NCI-H2029 treated with DMSO at 0.1 percent for 48 hours (cell line): ENCODE measurements at regions not wholly inside any gene's neighbourhood (a gene's known extent, or its start where the extent isn't known, plus 50 kb on each side); places are given as distances from the start of the nearest gene placed in this dataset.

Experiments
- DNase-seq: peaks from one replicate; lab custom pipeline; 2025; lab: John Stamatoyannopoulos, UW

DNA sequence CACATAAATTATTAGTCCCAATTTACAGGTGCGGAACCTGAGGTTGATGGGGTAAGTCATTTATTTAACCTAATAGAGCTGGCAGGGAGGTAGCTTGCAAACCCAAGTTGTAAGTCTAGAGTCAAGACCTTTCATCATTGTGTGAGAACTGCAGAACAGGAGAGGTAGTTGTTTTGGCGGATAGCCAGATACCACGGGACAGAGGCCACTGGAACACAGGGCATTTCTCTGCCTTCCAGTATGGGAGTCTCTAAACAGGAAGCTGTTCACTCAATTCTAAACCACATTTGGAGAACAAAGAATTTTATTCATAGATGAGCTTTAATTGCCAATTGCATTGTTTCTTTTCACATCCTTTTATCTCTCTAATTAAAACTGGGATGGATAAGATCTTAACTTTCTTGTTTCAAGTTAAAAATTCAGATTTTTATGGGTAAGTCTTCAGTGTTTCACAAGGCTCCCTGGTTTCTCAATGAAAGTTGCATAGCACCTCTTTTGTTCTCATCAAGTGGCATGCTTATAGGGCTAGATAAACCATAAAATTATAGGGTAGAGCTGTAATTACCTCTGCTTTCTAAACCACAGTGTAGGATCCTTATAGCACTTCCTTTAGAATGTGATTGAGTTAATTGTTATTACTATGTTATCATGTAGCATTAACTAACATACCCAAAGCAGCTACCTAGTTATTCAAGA is 489.0 kb downstream of the GATA3 start:
- no peak for DNase-seq

GRCh38 chr10:8544057-8544380 is 489.5 kb downstream of the GATA3 start:
- DNase-seq = no peak

- DNase-seq = no peak
These were observed 490.0 kb downstream of the GATA3 start for GRCh38 chr10:8544500-8544899.

GRCh38 chr10:8554574-8554973 is 500.1 kb downstream of the GATA3 start:
- DNase-seq = no peak

DNA sequence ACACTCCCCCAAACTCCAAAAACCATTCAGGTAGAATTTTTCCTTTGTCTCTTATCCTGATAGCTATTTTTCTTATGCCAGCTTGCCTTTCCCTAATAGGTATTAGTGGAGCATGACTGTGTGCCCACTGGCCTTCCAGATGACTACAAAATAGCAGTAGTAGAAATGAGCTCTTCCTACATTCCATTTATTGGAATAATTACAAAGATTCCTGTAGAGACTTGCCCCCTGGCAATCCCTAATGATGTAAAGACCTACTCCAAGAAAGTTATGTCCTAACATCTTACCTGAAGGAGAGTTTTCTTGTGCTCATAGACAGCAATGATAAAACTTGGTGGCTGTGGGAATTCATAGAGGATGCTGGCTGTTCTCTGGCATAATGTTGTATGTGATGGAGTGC is 501.8 kb downstream of the GATA3 start:
- no peak for DNase-seq

GRCh38 chr10:8563478-8563877 is 509.0 kb downstream of the GATA3 start:
- no peak for DNase-seq

GRCh38 chr10:8566737-8567136 is 512.2 kb downstream of the GATA3 start:
- no peak for DNase-seq

- no peak for DNase-seq
These were observed 513.9 kb downstream of the GATA3 start for GRCh38 chr10:8568401-8568800.

DNA sequence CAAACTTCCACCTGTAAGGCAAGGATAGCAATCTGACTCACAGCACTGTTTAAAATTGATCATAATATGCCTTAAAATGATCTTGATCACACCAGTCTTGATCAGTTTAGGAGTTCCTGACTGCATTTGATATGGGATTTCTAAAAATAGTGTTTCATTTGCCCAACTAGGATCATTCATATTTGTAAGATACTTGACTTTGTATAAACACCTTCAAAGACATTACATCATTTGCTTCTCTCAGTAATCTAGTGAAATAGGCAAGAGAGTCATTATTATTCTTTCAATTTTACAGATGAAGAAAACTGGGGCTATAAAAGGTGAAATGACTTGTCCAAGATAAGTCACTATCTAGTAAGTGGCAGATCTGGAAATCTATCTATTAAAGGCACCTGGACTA is 521.1 kb downstream of the GATA3 start:
- no peak for DNase-seq

- no peak for DNase-seq
These were observed 521.8 kb downstream of the GATA3 start for GRCh38 chr10:8576281-8576680.

DNA sequence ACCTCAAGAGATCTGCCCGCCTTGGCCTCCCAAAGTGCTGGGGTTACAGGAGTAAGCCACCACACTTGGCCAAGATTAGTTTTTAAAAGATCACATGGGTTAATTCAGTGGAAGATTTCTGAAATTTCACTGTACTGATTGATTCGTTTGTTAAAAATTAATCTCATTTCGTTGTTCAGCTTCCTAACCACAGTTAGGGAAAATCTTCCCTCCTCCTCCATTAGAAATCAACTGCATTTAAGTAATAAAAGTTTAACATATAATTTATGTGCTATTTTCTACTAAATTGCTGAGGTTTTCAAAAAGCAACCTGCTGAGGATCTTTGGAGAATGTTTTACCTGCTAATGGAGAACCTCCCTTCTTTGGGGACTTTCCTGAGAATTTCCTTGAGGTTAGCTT is 522.4 kb downstream of the GATA3 start:
- no peak for DNase-seq

GRCh38 chr10:8577686-8578085 is 523.2 kb downstream of the GATA3 start:
- no peak for DNase-seq

- DNase-seq = no peak
These were observed 527.2 kb downstream of the GATA3 start for GRCh38 chr10:8581521-8582225.

DNA sequence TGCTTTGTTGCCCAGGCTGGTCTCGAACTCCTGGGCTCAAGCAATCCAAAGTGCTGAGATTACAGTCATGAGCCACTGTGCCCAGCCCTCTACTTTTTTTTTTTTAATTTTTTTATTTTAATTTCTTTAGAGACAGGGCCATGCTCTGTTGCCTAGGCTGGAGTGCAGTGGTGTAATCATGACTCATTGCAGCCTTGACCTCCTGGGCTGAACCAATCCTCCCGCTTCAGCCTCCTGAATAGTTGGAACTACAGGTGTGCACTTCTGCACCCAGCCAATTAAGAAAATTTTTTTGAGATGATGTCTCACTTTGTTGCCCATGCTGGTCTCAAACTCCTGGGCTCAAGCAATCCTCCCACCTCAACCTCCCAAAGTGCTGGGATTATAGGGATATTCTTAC is 528.6 kb downstream of the GATA3 start:
- no peak for DNase-seq

GRCh38 chr10:8584666-8585065 is 530.2 kb downstream of the GATA3 start:
- DNase-seq = no peak

DNA sequence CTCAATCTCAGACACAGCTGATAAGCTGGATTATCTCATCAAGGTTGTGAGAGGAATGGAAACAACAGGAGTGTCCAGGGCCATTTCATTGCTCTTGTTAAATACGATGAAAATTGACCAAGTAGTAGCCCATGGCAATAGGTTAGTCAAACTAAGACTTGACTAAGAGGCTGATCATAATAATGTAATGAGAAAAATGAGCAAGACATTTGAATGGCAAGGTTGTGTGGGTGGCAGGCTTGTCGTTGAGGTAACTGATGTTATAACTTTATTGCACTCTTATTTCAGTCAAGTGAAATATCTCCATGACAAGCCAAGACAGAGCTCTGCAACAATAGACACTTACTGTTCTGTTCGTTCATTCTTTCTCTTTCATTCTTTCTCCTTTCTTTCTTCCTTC is 532.0 kb downstream of the GATA3 start:
- no peak for DNase-seq

DNA sequence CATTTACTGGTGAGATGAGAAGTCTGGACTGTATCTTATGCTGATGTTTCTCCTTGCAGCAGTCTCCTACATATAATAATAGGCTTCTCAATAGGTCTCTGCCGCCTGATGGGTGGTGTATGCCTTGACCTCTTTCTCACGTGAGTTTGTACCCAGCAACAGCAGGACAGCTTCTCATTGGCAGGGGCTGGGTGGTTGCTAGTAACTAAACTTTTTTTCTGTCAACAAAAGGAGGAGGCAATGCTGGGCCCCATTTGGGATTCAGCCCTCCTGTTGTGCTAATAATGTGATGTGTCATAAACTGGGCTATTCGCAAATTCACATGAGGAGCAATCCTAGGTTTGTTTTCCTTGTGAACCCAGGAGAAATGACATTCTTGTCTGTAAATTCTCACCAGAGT is 533.6 kb downstream of the GATA3 start:
- no peak for DNase-seq

- DNase-seq = no peak
These were observed 536.0 kb downstream of the GATA3 start for GRCh38 chr10:8590518-8590917.

DNA sequence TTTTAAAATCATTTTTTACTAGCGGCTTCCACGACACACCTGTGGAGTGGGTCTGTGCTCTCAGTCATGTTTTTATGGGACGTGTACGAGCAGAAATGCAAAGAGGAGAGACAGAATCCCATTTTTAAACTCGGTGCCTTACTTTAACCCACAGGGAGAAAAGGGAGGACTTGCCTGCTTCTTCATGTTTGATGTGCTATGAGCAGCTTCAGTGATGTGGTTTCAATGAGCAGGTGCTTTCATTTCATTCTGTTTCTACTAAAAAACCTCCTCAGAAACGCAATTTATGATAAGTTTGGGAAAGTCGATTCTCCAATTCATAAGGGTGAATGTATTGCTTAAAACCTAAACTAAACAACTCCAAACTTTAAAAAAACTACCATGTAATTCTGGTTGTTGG is 537.2 kb downstream of the GATA3 start:
- no peak for DNase-seq

- DNase-seq = no peak
These were observed 539.7 kb downstream of the GATA3 start for GRCh38 chr10:8594176-8594575.

GRCh38 chr10:8594711-8595110 is 540.2 kb downstream of the GATA3 start:
- no peak for DNase-seq

DNA sequence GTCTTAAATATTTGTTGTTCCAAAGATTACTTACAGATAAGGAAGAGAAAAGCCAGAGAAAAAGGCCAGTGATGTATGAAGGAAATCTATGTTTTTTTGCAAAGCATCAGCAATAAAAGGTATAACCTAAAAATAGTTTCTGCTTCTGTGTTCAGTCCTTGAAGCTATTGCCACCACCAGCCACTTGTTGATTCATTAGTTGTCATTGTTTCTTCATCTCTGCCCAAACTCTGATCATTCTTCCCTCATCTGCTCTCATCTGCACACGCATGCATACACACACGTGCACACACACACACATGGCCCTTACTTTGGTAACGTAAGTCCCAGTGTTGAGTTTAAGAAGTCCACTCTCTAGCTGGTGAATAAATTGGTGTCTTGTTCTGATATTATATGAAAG is 540.7 kb downstream of the GATA3 start:
- no peak for DNase-seq

- no peak for DNase-seq
These were observed 542.5 kb downstream of the GATA3 start for GRCh38 chr10:8596929-8597472.

GRCh38 chr10:8600192-8600591 is 545.7 kb downstream of the GATA3 start:
- DNase-seq = no peak
